ENCODE measurements at regions not wholly inside any gene's neighbourhood (a gene's known extent, or its start where the extent isn't known, plus 50 kb on each side); places are given as distances from the start of the nearest gene placed in this dataset.

- Histone ChIP-seq H3K4me1 (ENCODE audit: control insufficient read depth, low read length) (no peaks in the 10 kb centered on the region), H3K79me2 (ENCODE audit: control insufficient read depth, low read length) (no peaks in the 10 kb centered on the region), H3K4me2 (ENCODE audit: low read length) (no peak overlapping the region), H3K27ac (ENCODE audit: low read depth, low read length) (no peak overlapping the region), H3K36me3 (ENCODE audit: control insufficient read depth, low read length) (no peaks in the 10 kb centered on the region), H3K27me3 (ENCODE audit: control insufficient read depth, low read length) (peaks cover 11% of the 10 kb centered on the region), H3K9me2 (replicated peaks; ENCODE audit: control insufficient read depth, low read length) (no peaks in the 10 kb centered on the region), H3K9me3 (ENCODE audit: control insufficient read depth, insufficient read depth, low read length) (no peaks in the 10 kb centered on the region), H3K4me3 (ENCODE audit: low read length) (no peak overlapping the region), H3F3A (ENCODE audit: control insufficient read depth, insufficient read depth) (no peaks in the 10 kb centered on the region), H4K20me1 (ENCODE audit: control insufficient read depth, insufficient read depth, low read depth, low read length) (no peaks in the 10 kb centered on the region)
- TF ChIP-seq CTCF (IDR thresholded peaks at IDR 0.05; ENCODE audit: low read depth, low read length, poor library complexity, severe bottlenecking) (no peak), EZH2phosphoT487 (IDR thresholded peaks at IDR 0.05; ENCODE audit: borderline replicate concordance, low read length) (no peak)
Observed at GRCh38 chr10:91705948-91706670, 73.2 kb upstream of the PPP1R3C start.

DNA sequence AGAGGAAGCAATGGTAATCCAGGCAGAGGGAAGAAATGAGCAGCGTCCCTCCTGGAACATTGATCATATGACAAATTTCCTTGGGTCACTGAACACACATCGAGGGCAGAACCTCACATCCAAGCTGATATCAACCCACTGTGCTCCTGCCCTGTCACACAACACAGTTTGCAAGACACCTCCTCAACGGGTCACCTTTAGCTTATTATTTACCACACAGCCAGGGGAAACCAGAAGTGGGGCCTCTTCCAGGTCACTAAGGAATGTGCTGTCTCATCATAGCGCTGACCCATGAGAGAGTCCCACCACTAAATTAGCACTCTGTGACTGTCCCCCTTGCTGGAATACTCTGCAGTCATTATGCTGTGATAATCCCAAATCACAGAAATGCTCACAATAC is 69.7 kb upstream of the PPP1R3C start:
- H4K20me1 ChIP-seq (ENCODE audit: control insufficient read depth, insufficient read depth, low read depth, low read length): no peaks in the 10 kb centered on the region
- H3K4me2 ChIP-seq (ENCODE audit: low read length): no peak overlapping the region
- H3K79me2 ChIP-seq (ENCODE audit: control insufficient read depth, low read length): no peaks in the 10 kb centered on the region
- H3K27ac ChIP-seq (ENCODE audit: low read depth, low read length): no peak overlapping the region
- no peaks in the 10 kb centered on the region for H3K9me2 ChIP-seq (replicated peaks; ENCODE audit: control insufficient read depth, low read length)
- H3K36me3 ChIP-seq (ENCODE audit: control insufficient read depth, low read length): no peaks in the 10 kb centered on the region
- H3K9me3 ChIP-seq (ENCODE audit: control insufficient read depth, insufficient read depth, low read length): no peaks in the 10 kb centered on the region
- H3K4me1 ChIP-seq (ENCODE audit: control insufficient read depth, low read length): no peaks in the 10 kb centered on the region
- peaks cover 16% of the 10 kb centered on the region for H3K27me3 ChIP-seq (ENCODE audit: control insufficient read depth, low read length)
- no peak overlapping the region for H3K4me3 ChIP-seq (ENCODE audit: low read length)
- TF ChIP-seq CTCF (IDR thresholded peaks at IDR 0.05; ENCODE audit: low read depth, low read length, poor library complexity, severe bottlenecking) (no peak), EZH2phosphoT487 (IDR thresholded peaks at IDR 0.05; ENCODE audit: borderline replicate concordance, low read length) (no peak)
- H3F3A ChIP-seq (ENCODE audit: control insufficient read depth, insufficient read depth): no peaks in the 10 kb centered on the region

GRCh38 chr10:91700788-91701444 is 68.0 kb upstream of the PPP1R3C start:
- TF ChIP-seq EZH2phosphoT487 (IDR thresholded peaks at IDR 0.05; ENCODE audit: borderline replicate concordance, low read length) (no peak), CTCF (IDR thresholded peaks at IDR 0.05; ENCODE audit: low read depth, low read length, poor library complexity, severe bottlenecking) (no peak)
- no peak overlapping the region for H3K4me2 ChIP-seq (ENCODE audit: low read length)

More at GRCh38 chr10:91700788-91701444, 68.0 kb upstream of the PPP1R3C start:
- H3K9me2 ChIP-seq (replicated peaks; ENCODE audit: control insufficient read depth, low read length): no peaks in the 10 kb centered on the region
- H3K9me3 ChIP-seq (ENCODE audit: control insufficient read depth, insufficient read depth, low read length): no peaks in the 10 kb centered on the region
- no peak overlapping the region for H3K4me3 ChIP-seq (ENCODE audit: low read length)
- H4K20me1 ChIP-seq (ENCODE audit: control insufficient read depth, insufficient read depth, low read depth, low read length): no peaks in the 10 kb centered on the region
- H3K27ac ChIP-seq (ENCODE audit: low read depth, low read length): no peak overlapping the region
- peaks cover 12% of the 10 kb centered on the region for H3K27me3 ChIP-seq (ENCODE audit: control insufficient read depth, low read length)
- no peaks in the 10 kb centered on the region for H3K79me2 ChIP-seq (ENCODE audit: control insufficient read depth, low read length)
- no peaks in the 10 kb centered on the region for H3K4me1 ChIP-seq (ENCODE audit: control insufficient read depth, low read length)
- no peaks in the 10 kb centered on the region for H3K36me3 ChIP-seq (ENCODE audit: control insufficient read depth, low read length)
- H3F3A ChIP-seq (ENCODE audit: control insufficient read depth, insufficient read depth): no peaks in the 10 kb centered on the region

All from DOHH2 (cell line).